Middle frontal gyrus (tissue), 1 donor: ENCODE measurements at regions not wholly inside any gene's neighbourhood (a gene's known extent, or its start where the extent isn't known, plus 50 kb on each side); places are given as distances from the start of the nearest gene placed in this dataset.
"Not testable (repeated sequence)": the region's sequence is repeated elsewhere in the genome, so short reads cannot be mapped to it uniquely, and the experiment has no call there.

Experiments
- DNase-seq: peaks from one replicate; pipeline ENCODE4 v3.0.0-alpha.2; 2015; ENCODE audit warnings: low spot score; ENCODE audit errors: extremely low spot score

DNA sequence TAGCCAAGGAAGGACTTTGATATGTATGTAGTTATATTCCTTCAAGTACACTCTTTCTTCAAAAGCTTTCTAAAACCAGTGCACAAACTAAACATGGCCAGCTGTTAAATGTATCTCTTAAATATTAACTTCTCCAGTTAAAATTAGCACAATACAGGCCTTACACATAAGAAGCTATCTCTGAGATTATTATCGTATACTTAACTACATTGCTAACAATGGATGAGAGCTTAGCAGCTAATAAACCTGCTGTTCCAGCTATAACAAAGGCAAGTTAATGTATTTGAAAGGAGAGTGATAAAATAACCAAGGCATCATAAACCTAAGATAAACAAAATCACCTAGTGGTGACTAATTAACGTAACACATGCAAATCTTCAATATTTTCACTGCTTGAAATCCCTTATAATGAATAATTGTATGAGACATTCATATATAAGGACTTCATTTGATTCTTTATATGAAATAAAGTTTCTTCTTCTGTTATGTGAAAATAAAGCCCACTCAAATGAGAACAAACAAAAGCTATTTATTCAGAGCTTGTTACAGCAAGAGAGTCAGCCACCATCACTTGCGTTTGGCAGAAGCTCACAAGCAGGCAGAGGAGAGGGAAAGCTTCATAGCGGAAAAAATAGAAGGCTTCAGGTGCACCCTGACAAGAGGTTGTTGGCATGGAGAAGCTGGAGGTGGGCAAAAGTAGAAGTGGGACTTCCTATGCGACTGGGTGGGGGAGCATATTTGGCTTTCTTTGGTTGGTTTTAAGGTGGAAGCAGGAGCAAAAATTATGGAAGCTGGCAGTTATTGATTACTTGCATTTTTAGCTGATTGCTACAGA, 274.1 kb upstream of the CHRM3 start:
- DNase-seq: no peak

DNA sequence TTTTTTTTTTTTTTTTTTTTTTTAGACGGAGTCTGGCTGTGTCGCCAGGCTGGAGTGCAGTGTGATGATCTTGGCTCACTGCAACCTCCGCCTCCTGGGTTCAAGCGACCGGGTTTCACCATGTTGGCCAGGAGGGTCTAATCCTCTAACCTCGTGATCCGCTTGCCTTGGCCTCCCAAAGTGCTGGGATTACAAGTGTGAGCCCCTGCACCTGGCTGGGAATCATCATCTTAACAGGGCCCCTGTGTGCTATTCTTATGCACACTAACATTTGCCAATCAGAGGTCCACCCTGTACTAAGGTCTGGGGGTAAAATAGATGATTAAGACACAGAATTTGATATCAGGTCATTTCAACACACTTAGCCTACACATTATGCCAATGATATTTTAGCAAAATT, 278.7 kb upstream of the CHRM3 start:
- no peak for DNase-seq

DNA sequence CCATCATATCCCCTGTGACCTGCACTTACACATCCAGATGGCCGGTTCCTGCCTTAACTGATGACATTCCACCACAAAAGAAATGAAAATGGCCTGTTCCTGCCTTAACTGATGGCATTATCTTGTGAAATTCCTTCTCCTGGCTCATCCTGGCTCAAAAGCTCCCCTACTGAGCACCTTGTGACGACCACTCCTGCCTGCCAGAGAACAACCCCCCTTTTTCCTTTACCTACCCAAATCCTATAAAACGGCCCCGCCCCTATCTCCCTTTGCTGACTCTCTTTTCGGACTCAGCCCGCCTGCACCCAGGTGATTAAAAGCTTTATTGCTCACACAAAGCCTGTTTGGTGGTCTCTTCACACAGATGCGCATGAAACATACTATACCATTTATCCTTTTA, 279.7 kb upstream of the CHRM3 start:
- not testable (repeated sequence) for DNase-seq

DNA sequence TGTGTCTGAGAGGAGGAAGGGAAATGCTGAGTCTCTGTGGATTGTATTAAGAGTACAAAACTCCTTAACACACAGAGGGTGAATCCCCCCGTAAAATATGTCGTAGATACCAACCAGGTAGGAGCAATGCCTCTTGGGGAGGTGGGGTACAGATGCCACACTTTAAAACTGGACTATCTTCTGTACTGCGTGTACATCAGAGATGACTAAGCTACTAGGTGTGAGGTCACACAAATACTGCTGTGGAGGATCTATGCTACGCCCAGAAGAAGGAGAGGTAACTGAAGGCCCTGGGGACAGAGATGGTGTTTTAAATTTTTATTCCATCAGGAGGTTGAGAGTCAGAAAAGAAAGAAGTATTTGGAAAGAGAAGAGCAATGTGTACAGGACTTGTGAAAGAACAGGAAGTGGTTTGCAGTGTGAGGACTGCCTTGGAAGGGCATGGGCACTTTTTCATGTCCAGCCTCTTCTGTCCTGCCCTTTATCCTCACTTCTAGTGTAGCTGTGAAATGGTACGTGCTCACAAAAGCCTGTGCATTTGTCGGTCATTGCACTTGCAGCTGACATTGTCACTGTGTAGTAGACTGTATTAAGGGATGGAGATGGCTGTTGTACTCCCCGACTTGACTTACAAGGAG, 287.8 kb upstream of the CHRM3 start:
- DNase-seq: no peak

DNA sequence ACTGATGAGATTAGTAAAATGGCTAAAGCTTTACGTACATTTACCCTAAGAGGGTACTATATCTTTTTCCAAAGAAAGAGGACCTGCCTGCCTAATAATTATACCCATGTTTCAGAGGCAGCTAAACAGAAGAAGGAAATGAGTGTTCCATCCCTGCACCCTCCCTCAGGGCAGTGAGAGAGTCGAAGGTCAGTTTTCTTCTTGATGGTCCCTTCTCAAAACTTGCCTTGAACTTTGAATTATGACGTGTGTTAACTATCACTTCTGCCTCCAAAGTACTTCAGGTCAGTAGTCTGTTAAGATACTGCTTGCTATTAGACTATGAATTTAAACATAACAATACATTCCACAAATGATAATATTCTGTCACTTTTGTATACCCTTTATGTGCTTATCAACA, 294.8 kb upstream of the CHRM3 start:
- DNase-seq: no peak

DNA sequence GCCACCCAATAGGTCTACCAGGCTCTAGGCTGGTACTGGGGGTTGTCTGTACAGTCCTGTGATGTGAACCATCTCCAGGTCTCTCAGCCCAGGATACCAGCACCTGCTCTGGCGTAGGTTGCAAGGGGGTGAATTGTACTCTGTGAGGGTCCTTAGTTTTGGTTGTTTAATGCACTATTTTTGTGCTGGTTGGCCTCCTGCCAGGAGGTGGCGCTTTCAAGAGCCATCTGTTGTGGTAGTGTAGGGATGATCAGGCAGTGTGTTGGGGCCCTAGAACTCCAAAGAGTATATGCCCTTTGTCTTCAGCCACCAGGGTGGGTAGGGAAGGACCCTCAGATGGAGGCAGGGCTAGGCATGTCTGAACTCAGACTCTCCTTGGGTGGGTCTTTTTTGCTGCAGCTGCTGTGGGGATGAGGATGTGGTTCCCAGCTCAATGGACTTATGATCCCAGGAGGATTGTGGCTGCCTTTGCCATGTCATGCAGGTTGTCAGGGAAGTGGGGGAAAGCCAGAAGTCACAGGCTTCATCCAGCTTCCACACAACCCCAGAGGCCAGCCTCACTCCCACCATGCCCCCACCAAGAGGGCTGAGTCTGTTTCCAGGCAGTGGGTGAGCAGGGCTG, 301.8 kb upstream of the CHRM3 start:
- no peak for DNase-seq

DNA sequence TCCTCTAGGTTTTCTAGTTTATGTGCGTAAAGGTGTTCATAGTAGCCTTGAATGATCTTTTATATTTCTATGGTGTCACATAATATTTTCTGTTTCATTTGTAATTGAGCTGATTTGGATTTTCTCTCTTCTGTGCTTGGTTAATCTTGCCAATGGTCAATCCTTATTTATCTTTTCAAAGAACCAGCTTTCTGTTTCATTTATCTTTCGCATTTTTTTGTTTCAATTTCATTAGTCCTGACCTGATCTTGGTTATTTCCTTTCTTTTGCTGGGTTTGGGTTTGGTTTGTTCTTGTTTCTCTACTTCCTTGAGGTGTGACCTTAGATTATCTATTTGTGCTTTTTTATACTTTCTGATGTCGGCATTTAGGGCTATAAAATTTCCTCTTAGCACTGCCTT, 304.4 kb upstream of the CHRM3 start:
- DNase-seq: not testable (repeated sequence)

DNA sequence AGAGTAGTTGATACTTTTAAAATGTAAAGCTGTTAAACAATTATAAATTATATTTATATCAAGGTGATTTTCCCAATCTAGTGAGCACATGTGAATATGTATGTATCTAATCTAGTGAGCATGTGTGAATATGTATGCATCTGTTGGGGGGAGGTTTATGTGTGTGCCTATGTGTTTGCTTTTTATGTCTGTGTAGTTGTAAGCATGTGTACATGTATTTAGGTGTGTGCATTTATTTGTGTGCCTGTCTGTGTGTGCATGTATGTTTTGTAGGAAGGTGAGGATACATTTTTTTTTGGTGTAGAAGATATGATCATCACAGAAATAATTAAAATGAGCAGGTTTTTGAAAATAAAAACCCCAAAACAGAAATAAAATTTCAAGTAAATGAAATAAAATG, 318.9 kb upstream of the CHRM3 start:
- DNase-seq: no peak

DNA sequence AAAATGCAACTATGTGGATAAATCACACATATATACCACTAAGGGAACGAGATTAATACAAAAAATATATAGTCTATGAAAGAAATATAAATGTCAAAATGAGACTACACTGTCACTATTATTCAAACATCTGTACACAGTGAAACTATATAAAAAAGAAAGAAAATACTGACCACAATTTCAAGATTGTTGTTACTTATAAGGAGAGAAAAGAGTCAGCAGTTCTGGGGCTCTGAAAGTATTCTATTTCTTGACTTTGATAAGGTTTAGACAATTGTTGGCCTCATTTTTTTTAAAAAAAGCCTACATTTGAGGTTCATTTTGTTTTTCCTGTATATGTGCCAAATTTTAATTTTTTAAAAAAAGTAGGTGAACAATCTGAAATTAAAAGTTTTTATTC, 319.3 kb upstream of the CHRM3 start:
- no peak for DNase-seq

DNA sequence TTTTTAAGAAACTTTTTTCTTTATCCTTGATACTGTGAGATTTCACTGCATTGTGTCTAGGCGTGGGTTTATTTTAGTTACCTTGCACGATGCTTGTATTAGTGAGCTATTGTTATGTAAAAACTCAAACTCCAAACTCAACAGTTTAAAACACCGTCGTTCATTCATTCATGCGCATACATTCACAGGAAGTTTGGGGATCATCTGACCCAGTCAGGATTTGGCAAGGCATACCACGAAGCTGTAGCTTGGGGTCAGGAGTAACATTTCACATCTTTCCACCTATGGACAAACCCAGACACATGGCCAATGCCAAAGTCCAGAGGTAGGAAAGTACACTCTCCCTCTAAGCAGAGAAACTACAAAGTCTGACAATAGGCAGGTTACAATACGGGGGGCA, 324.6 kb upstream of the CHRM3 start:
- no peak for DNase-seq

DNA sequence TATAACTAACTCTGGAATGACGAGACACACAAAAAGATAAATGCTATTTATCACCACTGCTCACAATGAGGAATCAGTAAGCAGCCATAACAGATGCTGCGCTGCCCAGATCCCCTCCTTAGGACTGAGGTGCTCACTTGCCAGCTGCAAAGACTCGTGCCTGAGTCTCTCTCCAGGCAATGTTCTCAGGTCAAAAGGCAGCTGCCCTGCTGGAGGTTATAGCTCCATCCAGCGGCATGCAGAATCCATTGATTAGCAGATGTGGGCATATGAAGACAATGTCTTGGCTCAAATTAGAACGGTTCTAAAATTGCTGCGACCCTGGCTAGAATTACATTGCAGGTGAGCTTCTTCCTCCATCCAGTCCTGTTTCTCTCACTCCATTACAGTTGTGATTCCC, 328.2 kb upstream of the CHRM3 start:
- no peak for DNase-seq

DNA sequence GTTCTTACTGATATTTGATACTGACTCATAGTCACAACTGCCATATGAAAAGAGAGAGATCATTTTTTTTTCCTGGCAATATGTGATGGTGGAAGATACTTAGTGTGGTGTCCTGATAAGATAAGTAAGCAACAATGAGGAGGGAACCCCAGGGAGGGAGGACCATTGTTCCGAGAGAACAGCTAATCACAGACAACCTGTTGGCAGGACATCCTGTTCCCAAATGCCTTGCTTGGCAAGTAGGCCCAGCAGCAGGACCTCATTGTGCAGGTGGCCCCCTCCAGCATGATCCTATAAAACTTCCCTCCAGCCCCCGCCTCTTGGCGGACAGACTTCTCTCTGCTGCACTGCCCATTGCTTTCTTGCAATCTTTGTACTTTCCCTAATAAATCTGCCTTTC, 329.4 kb upstream of the CHRM3 start:
- DNase-seq: no peak

DNA sequence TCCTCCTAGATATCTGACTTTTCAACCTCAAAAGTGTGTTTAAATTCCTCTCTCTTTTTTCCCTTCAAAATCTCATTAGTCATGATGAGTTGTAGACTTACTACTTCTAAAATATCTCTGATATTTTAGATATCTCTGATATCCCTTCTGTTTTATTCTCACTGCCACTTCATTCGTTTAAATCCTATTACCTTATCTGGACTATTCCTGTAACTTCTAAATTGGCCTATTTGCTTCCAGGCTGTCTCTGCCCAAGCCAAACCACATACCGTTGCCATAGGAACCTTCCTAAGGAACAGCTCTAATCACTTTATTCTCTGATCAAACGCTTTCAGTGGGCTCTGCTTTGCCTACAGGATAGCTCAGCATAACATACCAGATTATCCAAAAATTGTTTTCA, 333.1 kb upstream of the CHRM3 start:
- DNase-seq: no peak

DNA sequence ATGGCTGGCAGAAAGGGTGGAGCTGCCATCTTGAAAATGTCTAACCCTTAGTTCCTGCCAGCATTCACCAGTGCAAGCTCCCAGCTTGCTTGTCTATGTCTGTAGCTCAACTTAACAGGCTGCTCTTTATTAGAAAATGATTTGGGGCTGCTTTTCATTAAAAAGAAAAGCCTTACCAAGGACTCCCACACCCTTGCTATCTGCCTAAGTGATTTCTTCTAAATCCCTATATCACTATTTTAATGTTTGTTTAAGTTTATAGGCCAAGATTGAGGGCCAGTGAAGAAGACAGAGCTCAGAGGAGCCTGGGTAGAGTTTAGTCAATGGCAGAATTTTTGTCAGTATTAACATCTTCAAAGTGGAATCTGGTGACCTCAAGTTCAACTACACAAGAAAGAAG, 336.8 kb upstream of the CHRM3 start:
- no peak for DNase-seq

DNA sequence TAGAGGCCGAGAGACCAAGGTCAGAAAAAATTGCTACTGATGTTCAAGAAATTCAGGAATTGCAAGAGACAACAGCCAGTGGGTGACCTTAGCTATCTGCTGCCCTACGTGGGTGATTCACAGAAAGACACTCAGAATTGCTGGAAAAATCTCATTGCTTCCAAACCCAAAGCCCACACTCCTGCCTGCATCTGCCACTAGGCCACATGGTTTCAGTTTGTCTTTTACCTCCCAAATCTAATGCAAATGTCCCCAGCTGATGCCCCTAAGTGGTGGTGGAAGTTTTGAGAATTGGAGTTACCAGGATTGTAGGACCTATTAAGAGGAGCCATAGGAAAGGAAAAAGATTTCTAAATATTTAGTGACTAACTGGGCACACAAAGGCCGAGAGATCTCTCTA, 341.5 kb upstream of the CHRM3 start:
- no peak for DNase-seq

DNA sequence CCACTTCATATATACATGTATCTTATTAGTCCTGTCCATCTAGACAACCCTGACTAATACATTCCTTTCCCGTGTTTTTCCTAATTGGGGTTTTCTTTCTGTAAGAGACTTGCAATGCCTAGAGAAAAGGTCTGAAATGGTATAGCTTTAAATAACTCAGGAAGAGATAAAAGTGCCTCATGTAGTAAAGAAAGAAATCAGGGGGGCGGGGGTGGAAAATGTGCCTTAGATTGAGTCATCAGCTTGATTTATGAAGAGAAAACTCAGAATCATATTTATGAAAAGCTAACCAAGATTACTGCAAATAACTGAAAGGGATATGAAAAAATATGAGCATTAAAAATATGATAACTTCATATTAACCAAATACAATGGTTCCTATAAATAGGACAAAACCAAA, 345.8 kb upstream of the CHRM3 start:
- DNase-seq: no peak

DNA sequence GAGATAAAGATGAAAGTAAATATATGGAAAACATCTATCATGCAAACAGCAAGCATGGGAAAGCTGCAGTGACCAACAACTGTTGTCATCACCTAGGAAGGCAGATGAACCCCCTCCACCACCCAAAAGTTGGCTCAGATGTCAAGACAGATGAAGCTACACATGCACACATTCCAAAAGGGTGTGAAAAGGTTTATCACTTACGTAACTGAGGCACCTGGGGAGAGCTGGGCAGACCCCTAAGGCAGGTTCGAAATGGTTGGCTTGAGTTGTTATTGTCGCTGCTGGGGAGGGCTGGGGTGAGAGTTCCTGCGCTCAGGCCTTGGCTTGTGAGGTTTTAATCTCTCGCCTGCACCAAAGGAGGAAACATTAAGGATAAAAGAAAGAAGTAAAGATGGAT, 355.1 kb upstream of the CHRM3 start:
- DNase-seq: no peak

DNA sequence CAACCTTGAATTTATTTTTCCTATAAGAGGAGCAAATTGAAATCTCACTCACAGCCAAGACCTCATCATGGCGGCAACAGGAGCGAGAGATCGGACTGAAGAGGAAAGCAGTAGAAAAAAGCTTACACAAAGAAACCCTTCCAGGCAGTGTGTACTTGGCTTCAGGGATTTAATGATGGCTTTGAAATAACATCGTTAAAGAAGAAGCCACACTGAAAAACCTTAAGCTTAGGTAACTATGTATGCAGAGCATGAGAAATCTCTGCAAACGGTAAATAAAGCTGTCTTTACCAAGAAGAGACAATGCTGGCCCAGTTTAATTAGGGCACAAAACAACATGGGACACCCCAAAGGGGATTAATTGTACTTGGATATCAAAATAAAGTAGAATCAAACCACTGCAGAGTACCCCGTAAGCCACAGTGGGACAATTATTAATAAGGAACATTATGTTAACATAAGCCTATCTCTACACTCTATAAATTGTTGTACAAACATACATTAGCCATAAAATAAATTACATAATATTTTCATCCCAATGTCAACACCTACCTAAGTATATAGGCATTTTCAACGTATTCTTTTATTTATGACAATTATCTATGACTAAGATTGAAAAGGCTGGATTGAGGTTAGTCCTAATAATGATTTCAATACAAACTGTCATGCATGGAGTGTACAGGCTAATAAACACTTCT, 360.2 kb upstream of the CHRM3 start:
- DNase-seq: no peak

DNA sequence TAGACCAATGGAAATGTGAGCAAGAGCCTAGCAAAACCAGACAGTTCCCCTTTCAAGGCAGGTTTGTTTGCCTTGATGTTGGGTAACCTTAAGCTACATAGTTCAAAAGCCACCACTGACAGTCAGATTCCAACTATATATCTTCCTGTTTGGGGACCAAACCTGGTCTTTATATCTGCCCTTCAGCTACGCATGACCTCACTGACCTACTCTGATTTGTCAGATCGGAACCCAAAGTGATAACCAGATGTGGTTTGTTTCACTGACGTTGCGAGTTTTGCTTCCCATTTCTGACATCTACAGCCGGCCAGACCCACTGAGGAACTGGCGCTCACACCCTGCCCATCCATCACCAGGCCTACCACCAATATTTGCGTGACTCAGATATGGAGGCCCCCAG, 361.1 kb upstream of the CHRM3 start:
- DNase-seq: no peak

DNA sequence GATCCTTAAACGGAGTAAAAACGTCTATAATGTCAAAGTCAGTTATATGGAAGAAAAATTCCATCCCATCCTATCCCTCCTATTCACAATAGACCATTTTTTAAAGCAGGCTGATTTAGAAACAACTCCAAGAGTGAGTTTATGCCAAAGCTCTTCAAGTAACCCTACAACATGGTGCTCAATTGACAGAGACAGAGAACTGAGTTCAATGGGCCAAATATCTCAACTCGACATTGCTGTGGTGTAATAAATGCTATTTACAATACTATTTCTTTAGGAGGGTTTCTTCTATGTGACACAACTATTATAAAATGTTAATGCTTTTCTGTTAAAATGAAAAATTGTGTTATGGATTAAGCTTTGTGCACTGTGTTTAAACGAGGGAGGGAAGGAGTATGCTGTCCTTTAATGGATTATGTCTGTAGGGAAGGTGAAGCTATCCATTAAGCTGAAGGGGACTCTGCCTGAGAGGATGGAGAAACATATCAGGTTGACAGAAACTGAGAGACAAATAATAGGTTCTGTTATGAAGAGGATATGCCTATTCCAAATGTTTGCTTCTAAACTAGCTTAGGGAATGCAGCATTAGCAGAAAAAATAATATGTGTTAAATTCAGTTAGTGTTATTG, 362.5 kb upstream of the CHRM3 start:
- no peak for DNase-seq

DNA sequence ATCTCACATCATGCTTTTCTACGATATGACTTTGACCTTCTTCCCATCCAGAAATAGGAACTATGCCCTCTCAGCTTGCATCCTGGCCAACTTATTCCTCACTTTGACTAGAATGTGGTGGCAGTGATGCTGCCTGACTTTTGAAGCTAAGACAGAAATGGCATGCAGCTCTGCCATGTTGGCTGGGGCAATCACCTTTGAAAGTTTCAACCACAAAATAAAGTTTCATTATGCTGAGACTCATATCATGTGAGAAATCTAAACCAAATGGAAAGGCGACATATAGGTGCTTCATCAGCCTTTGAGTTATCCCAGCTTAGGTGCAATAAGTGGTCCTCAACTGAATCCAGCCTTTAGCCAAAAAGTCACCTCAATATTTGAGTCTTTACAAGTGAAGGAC, 370.0 kb upstream of the CHRM3 start:
- no peak for DNase-seq

DNA sequence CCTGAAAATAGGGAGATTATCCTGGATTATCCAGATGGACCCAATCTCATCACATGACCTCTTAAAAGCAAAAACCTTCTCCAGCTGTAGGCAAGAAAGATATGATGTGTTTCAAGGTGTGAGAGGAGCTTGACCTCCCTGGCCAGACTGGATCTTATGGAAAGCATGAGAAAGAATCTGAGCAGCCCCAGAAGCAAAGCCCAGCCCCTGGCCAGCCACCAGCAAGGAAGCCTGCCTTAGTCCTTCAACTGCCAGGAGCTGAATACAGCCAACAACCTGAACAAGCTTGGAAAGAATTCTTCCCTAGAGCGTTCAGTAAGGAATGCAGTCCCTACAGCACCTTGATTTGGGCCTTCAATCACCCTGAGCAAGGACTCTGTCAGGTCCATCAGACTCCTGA, 375.0 kb upstream of the CHRM3 start:
- no peak for DNase-seq
